OCI-LY1 (cell line): ENCODE measurements at regions not wholly inside any gene's neighbourhood (a gene's known extent, or its start where the extent isn't known, plus 50 kb on each side); places are given as distances from the start of the nearest gene placed in this dataset.

Experiments used
- EZH2 ChIP-seq: fragments of 200-600 bp; sonication (generic), shearing (Covaris generic); IDR thresholded peaks from 2 replicates; pipeline ENCODE4 v1.8.0; 2017; ENCODE audit warnings: borderline replicate concordance, mixed run types, mild to moderate bottlenecking, antibody characterized with exemption, low read length, moderate library complexity, mixed read lengths
- TF ChIP-seq, protein P1 (sequence below): fragments of 200-600 bp; sonication (generic), shearing (Covaris generic); IDR thresholded peaks from 2 replicates; pipeline ENCODE4 v1.5.1; 2017; ENCODE audit warnings: mild to moderate bottlenecking, antibody characterized with exemption, low read length, moderate library complexity, mixed read lengths

DNA sequence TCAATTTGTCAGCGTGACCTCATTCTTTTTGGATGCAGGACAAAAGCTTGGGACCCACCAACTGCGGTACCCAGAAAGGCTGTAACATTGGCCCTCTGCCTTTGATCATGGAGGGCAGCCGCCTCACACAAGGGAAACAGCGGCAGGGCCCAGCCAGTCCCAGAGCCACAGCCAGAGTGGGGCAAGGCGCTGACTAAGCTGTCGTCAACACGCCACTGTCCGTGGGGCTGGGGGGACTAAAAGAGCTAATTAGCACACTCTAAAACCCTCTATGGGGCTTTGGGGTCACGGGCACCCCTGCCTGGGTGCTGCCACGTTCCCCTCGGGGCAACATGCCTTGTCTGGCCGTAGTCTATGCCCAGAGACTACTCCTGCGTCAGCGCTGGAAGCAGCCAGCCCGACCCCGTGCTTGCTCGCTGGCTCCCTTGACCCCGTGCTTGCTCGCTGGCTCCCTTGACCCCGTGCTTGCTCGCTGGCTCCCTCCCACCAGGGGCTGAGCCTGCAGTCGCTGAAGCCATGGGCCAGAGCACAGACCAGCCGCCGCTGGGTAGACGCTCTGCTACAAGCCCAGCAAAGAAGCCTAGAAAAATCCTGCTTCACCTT lies 598.4 kb downstream of the MBD2 start:
- TF ChIP-seq EZH2 = no peak
- TF ChIP-seq, protein P1, sequence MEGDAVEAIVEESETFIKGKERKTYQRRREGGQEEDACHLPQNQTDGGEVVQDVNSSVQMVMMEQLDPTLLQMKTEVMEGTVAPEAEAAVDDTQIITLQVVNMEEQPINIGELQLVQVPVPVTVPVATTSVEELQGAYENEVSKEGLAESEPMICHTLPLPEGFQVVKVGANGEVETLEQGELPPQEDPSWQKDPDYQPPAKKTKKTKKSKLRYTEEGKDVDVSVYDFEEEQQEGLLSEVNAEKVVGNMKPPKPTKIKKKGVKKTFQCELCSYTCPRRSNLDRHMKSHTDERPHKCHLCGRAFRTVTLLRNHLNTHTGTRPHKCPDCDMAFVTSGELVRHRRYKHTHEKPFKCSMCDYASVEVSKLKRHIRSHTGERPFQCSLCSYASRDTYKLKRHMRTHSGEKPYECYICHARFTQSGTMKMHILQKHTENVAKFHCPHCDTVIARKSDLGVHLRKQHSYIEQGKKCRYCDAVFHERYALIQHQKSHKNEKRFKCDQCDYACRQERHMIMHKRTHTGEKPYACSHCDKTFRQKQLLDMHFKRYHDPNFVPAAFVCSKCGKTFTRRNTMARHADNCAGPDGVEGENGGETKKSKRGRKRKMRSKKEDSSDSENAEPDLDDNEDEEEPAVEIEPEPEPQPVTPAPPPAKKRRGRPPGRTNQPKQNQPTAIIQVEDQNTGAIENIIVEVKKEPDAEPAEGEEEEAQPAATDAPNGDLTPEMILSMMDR = no peak
